ENCODE measurements at regions not wholly inside any gene's neighbourhood (a gene's known extent, or its start where the extent isn't known, plus 50 kb on each side); places are given as distances from the start of the nearest gene placed in this dataset.
"Not testable (repeated sequence)": the region's sequence is repeated elsewhere in the genome, so short reads cannot be mapped to it uniquely, and the experiment has no call there.

DNA sequence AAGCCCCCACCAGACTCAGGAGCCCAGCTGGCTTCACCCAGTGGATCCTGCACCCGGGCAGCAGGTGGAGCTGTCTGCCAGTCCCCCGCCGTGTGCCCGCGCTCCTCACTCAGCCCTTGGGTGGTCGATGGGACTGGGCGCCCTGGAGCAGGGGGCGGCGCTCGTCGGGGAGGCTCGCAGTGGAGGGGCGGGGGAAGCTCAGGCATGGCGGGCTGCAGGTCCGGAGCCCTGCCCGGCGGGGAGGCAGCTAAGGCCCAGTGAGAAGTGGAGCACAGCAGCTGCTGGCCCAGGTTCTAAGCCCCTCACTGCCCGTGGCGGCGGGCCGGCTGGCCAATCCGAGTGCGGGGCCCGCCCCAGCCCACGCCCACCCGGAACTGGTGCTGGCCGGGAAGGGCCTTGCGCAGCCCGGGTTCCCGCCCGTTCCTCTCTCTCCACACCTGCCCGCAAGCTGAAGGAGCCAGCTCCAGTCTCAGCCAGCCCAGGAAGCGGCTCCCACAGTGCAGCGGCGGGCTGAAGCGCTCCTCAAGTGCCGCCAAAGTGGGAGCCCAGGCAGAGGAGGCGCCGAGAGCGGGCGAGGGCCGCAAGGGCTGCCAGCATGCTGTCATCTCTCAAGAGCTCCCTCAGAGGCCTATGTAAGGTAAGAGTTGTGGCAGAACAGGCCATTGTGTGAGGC lies 1307.8 kb upstream of the TMEFF2 start:
- DNase-seq: no peak

DNA sequence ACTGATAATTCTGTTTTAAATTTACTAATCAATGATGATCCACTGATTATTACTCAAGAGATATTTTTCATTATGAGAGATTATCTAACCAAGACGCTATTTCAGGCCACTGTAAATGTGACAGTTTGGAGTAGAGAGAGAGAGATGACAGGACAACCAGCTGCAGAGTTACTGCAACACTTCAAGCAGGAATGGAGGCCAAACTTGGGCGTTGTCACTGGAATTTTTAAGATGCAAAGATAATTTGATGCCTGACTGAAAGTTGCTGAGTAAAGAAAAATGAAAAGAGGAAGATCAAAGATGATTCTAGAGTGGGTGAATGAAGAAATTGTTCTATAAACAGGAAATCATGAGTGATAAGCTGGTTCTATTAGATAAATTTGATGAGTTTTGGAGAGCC lies 1302.1 kb upstream of the TMEFF2 start:
- DNase-seq: no peak

DNA sequence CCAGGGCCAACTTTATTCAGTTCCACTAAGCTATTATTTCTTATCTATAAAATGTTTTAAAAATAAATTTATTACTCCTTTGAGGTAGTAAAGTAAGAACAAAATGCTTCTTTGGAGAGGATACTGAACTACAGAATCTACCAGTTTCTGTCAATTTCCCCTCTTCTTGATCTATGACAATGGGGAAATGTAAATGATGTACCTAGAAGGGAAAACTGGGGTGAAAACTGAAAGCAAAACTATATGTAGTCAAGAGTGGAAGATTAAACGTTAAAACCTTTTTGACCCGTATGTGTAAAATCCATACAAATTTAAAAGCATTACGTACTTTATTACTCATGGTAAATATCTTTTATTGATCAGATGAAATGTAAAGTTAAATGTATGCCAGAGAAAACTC lies 1287.8 kb upstream of the TMEFF2 start:
- no peak for DNase-seq

DNA sequence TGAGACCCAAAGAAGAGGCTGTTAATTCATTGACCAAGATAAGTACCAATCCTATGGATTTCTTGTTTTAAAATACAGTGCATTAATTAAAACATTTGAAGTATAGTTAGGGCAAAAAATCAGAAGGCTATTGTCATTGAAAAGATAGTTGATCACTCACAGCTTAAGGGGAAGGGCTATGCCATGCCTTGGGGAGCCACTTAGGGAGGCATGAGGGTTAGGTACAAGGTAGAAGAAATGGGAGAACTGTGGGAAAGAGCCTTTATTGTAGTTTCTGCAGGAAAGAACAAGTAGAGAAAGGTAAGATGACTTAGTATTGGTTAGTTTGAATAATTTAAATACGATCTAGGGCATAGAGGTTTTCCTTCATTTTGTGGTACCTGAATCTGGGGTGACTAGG lies 1285.5 kb upstream of the TMEFF2 start:
- DNase-seq: no peak

DNA sequence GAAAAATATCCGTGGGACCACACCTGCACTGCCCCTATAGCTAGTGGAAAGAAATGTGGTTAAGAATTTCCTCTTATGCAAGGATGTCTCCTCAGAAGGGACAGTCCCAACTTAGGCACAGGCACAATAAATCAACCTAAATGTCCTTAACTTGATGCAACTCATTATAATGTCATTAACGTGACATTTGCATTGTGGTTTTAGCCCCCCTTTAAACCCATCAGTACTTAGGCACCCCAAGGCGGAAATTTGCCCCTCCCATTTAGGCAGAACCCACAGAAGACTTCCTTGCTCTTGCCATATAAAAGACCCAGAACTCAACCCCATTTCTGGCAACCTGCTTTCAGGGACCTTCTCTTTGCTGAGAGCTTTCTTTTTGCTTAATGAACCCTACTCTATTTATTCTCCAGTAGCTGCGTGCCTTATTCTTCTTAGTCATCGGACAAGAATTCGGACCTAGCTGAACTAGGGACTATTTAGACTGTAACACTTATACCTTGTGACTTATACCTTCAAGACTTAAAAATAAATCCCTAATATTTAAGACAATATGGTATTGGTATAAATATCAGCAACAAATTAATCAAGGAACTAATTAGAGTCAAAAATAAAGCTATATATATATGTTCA lies 1281.6 kb upstream of the TMEFF2 start:
- DNase-seq: no peak

DNA sequence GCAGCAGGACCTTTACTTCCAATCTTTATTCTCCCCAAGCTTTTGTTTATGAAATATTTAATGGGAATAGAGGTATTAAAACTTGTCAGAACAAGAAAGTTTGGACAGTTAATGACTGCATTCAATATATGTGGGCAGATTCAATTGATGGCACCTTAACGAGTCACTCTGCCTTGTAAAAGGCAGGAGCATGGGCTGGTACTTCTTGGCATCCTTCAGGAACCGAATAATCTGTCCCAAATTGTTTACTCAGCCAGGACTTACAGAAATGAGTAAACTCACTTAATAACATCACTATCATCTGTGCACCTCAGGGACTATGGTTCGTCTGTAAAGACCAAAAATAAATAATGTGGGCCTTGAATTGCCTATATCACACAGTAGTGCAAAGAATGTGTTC lies 1280.3 kb upstream of the TMEFF2 start:
- no peak for DNase-seq

DNA sequence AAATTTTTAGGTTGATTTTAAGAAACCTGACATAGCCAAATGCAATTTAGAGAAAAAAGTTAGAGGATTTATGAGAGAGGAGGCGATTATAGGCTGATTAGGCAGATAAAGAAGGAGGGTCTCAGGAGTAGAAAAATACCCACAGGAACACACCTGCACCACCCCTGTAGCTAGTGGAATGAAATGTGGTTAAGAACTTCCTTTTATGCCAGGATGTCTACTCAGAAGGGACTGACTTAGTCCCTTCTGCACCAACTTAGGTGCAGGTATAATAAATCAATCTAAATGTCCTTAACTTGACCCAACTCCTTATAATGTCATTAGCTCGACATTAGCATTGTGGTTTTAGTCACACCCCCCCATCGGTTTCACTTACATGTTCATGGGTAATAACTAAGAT lies 1274.5 kb upstream of the TMEFF2 start:
- no peak for DNase-seq

DNA sequence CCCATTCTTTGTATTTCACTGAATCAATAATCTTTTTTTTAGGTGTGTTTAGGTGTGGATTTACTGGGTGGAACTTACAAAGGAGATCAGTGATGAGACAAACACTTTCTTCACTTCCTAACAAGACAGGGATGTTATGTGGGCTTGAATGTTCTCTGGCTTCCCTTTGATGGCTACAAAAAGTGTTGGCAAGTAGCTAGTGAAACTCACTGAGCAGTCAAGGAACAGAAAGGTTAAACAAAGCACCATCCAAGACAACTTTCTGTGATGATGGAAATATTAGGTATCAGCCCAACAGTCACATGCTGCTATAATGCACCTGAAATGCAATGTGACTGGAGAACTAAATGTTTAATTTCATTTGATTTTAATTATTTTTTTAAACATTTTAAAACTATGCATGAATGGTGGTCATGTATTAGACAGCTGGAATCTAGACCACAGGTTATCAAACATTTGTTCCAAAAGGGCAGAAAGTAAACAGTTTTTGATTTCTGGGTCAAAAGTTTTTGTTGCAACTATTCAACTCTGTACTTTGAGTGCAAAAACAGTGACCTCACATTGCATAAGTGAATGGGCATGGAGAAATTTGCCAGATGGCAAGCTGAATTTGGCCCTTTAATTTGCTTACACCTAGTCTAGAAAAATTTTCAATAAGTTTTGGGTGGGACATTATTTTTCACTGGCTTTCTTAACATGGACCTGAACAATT lies 1272.7 kb upstream of the TMEFF2 start:
- DNase-seq: no peak

DNA sequence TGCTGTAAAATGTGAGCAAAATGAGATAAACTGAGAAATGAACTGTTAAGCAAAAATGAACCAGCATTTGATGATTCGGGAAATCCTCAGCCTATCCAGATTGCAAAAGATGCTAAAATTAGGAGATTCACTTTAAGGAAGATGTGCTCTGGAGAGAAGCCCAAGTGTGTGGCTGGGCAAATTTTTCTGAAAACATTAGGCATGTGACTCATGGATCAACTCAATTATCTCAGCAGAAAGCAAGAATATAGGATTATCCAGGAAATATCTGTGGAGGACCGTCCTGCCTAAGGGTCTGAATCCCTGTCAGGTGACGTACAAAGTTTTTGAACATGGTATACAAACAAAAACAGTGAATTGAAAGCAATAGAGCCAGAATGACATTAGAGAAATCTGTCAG lies 1268.3 kb upstream of the TMEFF2 start:
- DNase-seq: no peak

DNA sequence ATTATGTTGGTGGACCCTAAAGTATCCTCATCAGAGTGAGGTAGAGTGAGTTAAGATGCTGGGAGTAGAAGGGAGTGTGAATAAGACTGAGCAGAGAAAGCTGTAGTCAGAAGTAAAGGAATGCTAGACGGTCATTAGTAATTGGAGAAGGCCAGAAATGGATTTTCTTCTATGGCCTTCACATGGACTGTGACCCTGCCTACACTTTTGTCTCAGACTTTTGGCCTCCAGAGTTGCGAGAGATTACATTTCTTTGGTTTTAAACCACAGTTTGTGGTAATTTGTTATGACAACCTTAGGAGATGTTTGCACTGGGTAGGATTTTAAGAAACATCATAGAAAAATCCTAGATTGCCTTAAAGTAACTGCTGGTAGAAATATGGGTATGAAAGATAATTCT lies 1267.7 kb upstream of the TMEFF2 start:
- no peak for DNase-seq

DNA sequence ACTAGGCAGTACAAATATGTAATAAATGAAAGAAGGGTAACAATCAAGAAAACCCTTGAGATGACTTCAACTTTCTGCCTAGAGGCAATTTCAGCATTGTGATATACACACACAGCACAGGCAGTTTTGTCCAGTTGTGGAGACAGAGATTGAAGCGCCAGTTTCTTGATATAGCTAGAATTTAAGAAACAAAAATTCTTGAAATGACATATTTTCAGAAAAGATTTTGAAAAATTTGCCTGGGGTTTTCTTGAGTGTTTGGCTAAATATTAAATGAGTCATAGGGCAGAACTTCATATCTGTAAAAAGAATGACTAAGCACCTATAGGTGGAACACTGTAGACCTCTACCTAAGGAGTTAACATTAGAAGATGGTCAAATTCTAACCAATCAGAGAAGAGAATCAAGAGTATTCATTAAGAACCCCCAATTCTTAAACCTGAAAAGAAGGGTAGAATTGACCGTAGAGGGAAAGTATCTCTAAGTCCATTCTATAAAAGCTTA lies 1266.8 kb upstream of the TMEFF2 start:
- DNase-seq: no peak

DNA sequence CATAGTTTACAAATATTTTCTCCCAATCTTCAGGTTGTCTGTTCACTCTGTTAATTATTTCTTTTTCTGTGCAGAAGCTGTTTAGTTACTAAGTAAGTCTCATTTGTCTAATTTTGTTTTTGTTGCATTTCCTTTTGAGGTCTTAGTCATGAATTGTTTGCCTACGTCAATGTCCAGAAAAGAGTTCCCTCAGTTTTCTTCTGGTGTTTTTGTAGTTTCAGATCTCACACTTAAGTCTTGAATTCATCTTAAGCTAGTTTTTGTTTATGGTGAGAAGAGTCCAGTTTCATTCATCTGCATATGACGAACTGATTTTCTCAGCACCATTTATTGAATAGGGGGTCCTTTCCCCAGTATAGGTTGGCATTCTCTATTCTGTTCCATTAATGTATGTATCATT lies 1252.2 kb upstream of the TMEFF2 start:
- DNase-seq: no peak

DNA sequence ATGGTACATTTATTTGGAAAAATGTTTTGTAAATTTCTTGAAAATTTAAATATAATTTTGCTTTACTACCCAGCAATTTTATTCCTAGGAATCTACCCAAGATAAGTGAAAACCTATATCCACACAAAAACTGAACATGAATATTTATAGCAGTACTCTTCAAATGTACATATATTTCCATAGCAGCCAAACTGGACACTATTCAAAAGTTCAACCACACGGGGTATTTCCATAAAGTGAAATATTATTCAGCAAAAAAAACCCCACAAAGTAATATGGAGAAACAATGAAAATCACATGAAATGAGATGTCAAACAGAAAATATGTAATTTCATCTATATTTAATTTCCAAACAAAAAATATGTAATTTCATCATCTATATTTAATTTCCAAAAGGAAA lies 1247.6 kb upstream of the TMEFF2 start:
- no peak for DNase-seq

DNA sequence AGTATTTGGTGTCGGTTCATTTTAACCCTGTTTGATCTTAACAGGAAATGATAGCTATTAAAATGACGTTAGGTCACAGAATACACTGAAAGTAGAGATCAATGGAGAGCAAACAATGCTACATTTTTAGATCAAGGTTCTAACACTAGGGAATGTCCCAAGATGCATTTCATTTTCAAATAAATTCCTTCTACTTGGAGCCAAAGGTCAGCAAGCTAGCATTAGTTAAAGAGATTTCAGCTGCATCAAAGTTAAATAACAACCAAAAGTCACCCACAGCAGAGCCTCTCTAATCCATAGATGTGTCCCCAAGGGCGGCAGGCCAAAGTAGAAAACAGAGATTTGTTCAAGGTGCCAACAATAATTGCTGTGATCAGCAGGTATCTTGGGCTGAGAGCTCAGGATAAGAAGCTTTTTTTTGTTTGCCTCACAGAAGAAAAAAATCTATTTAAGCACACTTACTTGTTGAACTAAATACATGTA lies 1233.6 kb upstream of the TMEFF2 start:
- DNase-seq: no peak

DNA sequence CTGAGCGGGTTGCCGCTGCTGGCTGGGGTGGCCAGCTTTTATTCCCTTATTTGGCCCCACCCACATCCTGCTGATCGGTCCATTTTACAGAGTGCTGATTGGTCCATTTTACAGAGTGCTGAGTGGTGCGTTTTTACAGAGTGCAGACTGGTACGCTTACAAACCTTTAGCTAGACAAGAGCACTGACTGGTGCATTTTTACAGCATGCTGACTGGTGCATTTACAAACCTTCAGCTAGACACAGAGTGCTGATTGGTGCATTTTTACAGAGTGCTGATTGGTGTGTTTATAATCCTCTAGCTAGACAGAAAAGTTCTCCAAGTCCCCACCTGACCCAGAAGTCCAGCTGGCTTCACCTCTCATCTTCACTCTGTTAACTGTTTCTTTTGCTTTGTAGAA lies 1217.6 kb upstream of the TMEFF2 start:
- DNase-seq: not testable (repeated sequence)

DNA sequence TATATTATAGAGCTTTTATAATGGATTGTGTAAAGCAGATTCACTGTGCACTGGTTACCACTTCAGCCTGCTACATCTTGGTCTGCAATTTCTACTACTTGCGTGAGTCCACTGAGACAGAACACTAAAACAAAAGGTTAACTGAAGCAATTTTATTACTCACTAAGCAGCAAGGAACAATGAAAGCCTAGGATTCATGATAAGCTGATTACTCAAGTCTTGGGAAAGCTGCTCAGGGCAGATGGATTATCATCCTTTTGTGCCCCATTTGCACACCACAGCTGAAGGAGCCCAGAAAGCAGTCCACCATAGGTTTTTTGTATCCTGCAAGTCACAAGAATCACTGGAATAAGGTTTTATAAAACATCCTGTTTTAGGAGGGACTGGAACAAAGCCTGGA lies 1215.2 kb upstream of the TMEFF2 start:
- DNase-seq: no peak

DNA sequence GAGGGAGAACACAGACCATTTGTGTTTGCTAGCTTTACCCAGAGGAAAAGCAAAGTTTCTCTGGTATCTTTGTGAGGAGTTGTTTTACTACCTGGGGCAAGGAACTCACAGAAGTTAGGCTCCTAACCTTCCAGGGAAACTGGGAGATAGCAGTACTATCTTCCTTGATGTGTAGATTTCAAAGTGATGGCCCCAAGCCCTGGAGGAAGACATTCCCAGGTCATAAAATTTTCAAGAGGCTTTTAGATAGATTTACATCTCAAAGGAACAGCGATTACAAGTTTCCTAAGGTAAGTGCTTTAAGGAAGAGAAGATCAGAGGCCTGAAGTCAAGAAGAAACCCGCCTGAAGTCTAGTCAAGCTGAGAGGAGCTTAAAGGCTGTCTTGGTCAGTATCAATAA lies 1187.8 kb upstream of the TMEFF2 start:
- DNase-seq: no peak

DNA sequence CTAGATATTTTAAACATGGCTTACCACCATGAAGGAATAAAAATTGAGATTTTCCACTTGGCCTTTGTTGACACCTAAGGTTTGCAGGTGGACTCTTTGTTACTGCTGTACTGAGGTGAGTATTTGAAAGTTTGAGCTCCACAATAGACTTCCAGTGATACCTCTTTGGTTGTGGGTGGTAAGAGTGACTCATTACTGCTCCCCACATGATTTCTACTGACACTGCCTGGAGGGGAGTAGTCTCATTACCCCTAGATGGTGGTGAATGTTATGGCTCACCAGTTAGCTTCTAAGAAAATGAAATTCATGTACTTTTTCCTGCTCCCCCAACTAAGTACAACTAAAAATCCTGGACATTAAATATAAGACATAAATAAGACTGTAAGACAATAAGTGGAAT lies 1183.1 kb upstream of the TMEFF2 start:
- DNase-seq: no peak

DNA sequence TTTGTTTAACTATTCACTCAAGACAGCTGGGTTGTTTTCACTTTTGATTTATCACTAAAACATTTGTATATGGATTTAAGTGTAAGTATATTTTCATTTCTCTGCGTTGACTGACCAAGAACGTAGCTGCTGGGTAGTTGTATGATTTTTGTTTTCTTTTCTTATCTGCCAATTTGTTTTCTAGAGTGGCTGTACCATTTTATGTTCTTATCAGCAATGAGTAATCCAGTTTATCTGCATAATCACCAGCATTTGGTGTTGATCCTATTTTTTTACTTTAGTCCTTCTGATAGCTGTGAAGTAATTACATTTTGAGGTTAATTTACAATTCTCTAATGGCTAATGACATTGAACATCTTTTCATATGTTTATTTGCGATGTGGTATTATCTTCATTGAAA lies 1178.4 kb upstream of the TMEFF2 start:
- no peak for DNase-seq

DNA sequence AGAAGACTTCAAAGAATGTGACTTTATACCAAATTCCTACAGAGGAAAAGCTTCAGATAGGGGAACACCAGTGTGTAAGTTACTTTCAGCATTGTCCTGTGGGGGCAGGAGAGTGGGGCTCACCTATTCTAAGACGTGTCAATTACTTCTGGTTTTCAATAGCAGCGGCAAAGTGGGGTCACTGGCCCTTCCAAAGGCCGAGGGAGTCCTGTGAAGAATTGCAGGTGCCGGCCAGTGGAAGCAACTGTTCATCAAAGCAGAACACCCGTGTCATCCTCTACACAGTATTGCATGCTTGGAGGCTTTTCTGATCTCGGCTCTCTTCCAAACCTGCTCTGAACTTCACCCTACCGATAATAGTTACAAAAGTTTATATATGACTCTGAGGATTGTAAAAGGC lies 1176.5 kb upstream of the TMEFF2 start:
- no peak for DNase-seq

DNA sequence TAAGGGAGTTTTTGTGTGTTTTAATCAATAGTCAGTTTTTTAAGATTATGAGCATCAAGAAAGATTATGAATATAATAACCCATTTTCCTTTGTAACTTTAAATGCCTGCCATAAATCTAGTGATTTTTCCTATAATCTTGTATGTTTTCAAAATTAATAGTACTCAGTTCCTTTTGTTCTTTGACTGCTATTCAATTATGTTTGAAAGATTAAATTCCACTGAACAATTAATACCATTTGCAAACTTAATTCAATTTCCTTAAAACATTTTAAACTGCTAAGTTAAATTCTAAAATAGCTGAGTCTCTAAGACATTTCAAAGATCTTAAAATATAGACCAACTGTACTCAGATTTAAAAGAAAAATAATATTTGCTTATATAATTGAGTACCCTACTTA lies 1173.9 kb upstream of the TMEFF2 start:
- no peak for DNase-seq

DNA sequence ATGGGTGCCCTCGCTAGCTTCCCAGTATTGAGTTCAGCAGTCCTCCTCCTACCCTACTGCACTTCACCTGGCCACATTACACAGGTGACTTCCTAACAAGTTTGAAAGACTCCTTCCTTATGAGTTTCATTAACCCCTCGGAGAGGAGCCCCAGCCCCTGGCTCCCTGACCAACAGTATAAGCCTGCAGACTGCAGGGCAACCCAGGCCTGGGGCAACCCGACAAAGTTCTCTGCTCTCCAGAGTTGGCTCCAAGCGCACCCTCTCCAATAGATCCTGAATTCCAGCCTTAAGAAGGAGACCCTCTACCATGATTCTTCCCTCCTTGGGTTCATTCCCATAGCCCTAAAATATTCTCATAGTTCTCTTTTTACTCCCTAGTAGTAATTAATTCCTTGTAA lies 1162.8 kb upstream of the TMEFF2 start:
- no peak for DNase-seq

DNA sequence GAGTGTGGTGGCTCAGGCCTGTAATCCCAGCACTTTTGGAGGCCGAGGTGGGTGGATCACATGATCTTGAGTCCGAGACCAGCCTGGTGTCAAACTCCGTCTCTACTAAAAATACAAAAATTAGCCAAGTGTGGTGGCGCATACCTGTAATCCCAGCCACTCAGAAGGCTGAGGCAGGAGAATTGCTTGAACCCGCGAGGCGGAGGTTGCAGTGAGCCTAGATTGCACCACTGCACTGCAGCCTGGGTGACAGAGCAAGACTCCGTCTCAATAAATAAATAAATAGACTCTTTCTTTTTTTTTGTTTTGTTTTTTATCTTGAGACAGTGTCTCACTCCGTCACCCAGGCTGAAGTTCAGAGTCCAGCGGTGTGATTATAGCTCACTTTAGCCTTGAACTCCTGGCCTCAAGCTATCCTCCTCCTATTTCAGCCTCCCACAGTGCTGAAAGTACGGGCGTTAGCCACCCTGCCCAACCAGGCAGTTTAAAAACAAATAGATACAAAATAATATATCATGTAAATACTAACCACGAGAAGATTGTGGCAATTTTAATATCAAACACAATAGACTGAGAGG lies 1158.0 kb upstream of the TMEFF2 start:
- not testable (repeated sequence) for DNase-seq

DNA sequence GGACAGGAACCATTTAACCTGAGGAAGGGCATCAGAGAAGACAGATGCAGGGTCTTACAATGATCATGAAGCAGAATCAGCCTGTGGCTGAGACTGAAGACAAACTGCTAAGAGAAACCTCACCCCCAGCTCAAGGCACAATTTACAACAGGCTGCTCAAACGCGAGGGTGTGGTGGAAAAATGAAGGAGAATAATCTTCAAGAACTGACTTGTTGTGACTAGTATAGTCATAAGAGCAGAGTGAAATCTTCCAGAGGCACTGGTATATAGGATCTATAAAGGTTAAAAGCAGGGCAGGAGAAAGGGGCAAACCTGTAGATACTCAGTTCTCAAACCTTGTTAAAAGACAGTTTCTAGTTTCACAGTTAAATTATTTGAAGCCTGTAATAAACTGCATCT lies 1155.8 kb upstream of the TMEFF2 start:
- DNase-seq: no peak
